Esophagus muscularis mucosa (tissue), 4 donors: ENCODE measurements at regions not wholly inside any gene's neighbourhood (a gene's known extent, or its start where the extent isn't known, plus 50 kb on each side); places are given as distances from the start of the nearest gene placed in this dataset.

Experiments used
- DNase-seq: peaks from one replicate; pipeline ENCODE4 v3.0.0-alpha.2; 2017; ENCODE audit errors: extremely low spot score
- H3K27ac ChIP-seq, 4 donors: fragments of 200-600 bp; sonication (generic); replicated peaks in 1 of 4; 1 replicate in 3 of 4; 2 replicates in 1 of 4; pipeline ENCODE4 v1.5.1; 2016 to 2019; ENCODE audit warnings: mild to moderate bottlenecking in 1 of 4
- H3K27me3 ChIP-seq, 4 donors: fragments of 200-600 bp; sonication (generic); one replicate each; pipeline versions ENCODE4 v1.5.1 to v1.6.0; 2016 to 2019
- H3K36me3 ChIP-seq, 4 donors: fragments of 200-600 bp; sonication (generic); one replicate each; pipeline ENCODE4 v1.5.1; 2016 to 2019
- H3K4me1 ChIP-seq, 4 donors: fragments of 200-600 bp; sonication (generic); one replicate each; pipeline ENCODE4 v1.5.1; 2016 to 2019
- H3K4me3 ChIP-seq, 4 donors: fragments of 200-600 bp; sonication (generic); 1 replicate in 2 of 4; 2 replicates in 2 of 4; pipeline ENCODE4 v1.5.1; 2016 to 2019; ENCODE audit warnings: mild to moderate bottlenecking in 4 of 4, moderate library complexity in 1 of 4
- H3K9me3 ChIP-seq, 4 donors: fragments of 200-600 bp; sonication (generic); 1 replicate in 3 of 4; 2 replicates in 1 of 4; pipeline ENCODE4 v1.5.1; 2016 to 2019
- EP300 ChIP-seq: sonication (generic); formaldehyde crosslinking; IDR thresholded peaks from one replicate; pipeline ENCODE4 v1.6.1; 2017; ENCODE audit warnings: antibody characterized with exemption
- POLR2A ChIP-seq: fragments of 450-650 bp; IDR thresholded peaks from one replicate; pipeline ENCODE4 v1.6.1; 2017; ENCODE audit warnings: antibody characterized with exemption, moderate library complexity, mild to moderate bottlenecking, low read depth
- POLR2AphosphoS5 ChIP-seq, 2 donors: sonication (generic); formaldehyde crosslinking; IDR thresholded peaks; one replicate each; pipeline ENCODE4 v1.6.1; 2017; ENCODE audit warnings: antibody characterized with exemption in 2 of 2
- WGBS: methylation state at CpG from one replicate; pipeline ENCODE4 v1.1.5; 2018; 5-methylcytosine and 5-hydroxymethylcytosine counted together
- intact Hi-C: fragments of 100-400 bp; cut with DNase I; formaldehyde crosslinking; loops from one replicate; pipeline ENCODE4 v1.15.1; 2023
- TF ChIP-seq, protein P1 (sequence below), 3 experiments: fragments of 200-600 bp in 2 of 3; fragments of 450-650 bp in 1 of 3; sonication (generic) in 2 of 3; IDR thresholded peaks; one replicate each; pipeline ENCODE4 v1.5.1; 2017 to 2019; ENCODE audit warnings: antibody characterized with exemption in 3 of 3, mild to moderate bottlenecking in 2 of 3, moderate library complexity in 1 of 3

DNA sequence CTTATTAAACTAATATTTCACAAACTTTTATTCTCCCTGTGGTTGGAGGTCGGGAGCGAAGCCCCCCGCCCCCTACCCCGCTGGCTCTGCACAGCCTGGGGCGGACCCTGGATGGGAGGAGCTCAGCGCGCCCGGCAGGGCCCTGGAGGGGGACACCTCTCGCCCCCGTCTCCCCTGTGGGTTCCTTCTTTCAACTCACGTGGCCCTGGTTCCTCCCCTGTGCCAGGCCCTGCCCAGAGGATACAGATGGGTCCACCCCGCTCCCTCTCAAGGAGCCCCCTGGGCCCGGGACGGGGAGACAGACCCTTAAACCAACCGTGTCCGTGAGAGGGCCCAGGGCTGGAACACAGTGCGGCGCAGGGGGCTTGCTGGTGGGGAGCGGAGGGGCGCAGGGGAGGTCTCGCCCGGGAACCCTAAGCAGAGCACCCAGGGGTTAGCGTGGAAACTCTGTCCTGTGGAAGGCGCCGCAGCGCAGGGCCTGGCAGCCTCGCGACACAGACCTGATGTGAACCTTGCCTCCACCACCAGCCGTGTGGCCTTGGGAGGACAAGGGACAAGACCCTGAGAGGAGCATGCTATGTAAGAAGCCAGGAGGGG lies 103.7 kb upstream of the MVB12B start:
- TF ChIP-seq, protein P1, sequence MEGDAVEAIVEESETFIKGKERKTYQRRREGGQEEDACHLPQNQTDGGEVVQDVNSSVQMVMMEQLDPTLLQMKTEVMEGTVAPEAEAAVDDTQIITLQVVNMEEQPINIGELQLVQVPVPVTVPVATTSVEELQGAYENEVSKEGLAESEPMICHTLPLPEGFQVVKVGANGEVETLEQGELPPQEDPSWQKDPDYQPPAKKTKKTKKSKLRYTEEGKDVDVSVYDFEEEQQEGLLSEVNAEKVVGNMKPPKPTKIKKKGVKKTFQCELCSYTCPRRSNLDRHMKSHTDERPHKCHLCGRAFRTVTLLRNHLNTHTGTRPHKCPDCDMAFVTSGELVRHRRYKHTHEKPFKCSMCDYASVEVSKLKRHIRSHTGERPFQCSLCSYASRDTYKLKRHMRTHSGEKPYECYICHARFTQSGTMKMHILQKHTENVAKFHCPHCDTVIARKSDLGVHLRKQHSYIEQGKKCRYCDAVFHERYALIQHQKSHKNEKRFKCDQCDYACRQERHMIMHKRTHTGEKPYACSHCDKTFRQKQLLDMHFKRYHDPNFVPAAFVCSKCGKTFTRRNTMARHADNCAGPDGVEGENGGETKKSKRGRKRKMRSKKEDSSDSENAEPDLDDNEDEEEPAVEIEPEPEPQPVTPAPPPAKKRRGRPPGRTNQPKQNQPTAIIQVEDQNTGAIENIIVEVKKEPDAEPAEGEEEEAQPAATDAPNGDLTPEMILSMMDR (IDR thresholded peaks at IDR 0.05), result no peak
- TF ChIP-seq POLR2A (no peak), POLR2AphosphoS5 (IDR thresholded peaks at IDR 0.05) (no peak), EP300 (no peak)
- no peak overlapping the region for H3K27ac ChIP-seq
- DNase-seq, result peak; percentile 86
- no peak overlapping the region for H3K4me3 ChIP-seq
- intact Hi-C loops, result loop anchor here (10.0 kb wide), 1 partner anchor 658 kb away; no protein-coding TSS in a partner anchor
- 0% methylated on average over 3 of the region's 29 CpGs for WGBS
- peaks cover 0 to 13% (median 8%) of the 10 kb centered on the region in 4 donors for H3K9me3 ChIP-seq
- peaks cover 0 to 6% (median 3%) of the 10 kb centered on the region in 4 donors for H3K4me1 ChIP-seq
- H3K36me3 ChIP-seq, result no peaks in the 10 kb centered on the region
- H3K27me3 ChIP-seq, result peaks cover 0 to 50% (median 13%) of the 10 kb centered on the region in 4 donors

DNA sequence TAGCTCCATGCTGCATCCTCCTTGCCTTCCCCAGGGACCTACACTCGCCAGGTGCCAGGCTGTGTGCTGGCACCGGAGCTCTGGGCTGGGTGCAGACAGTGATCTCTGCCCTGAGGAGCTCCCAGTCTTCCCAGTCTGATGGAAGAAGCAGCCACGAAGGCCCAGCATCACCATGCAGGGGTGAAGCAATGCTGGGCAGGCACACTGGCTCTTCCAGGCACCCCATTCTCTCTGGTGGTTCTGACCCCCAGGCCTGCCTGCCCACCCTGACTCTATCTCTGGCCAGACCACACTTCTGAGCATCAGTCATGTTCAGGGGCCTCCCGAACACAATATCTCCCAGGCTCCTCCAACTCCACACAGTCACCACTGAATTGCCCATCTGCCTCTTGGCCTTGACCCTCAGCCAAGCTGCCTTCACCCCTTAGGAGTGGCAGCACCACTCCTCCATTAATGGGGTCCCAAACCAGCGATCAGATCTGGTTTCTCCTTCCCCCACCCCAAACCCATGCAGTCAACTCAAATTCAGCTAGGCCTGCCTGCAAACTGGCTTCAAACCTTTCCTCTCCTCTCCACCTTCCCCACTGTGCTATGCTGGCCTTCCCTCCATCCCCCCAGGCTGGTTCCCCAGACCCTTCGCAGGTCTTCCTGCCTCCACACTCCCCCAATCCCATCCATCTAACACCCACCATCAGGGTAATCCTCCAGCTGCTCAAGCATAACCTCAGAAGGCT lies 102.7 kb upstream of the MVB12B start:
- Histone ChIP-seq H3K27me3 (peaks cover 0 to 44% (median 13%) of the 10 kb centered on the region in 4 donors), H3K27ac (no peak overlapping the region), H3K36me3 (no peaks in the 10 kb centered on the region), H3K4me1 (peaks cover 0 to 14% (median 5%) of the 10 kb centered on the region in 4 donors), H3K4me3 (no peak overlapping the region), H3K9me3 (peaks cover 0 to 13% (median 8%) of the 10 kb centered on the region in 4 donors)
- intact Hi-C loops, result loop anchor here (10.0 kb wide), 1 partner anchor 659 kb away; no protein-coding TSS in a partner anchor
- TF ChIP-seq EP300 (no peak), POLR2A (no peak), POLR2AphosphoS5 (IDR thresholded peaks at IDR 0.05) (no peak)
- TF ChIP-seq, protein P1 (IDR thresholded peaks at IDR 0.05), result no peak
- 94% methylated on average over 3 of the region's 6 CpGs for WGBS
- DNase-seq, result peak; percentile 91

DNA sequence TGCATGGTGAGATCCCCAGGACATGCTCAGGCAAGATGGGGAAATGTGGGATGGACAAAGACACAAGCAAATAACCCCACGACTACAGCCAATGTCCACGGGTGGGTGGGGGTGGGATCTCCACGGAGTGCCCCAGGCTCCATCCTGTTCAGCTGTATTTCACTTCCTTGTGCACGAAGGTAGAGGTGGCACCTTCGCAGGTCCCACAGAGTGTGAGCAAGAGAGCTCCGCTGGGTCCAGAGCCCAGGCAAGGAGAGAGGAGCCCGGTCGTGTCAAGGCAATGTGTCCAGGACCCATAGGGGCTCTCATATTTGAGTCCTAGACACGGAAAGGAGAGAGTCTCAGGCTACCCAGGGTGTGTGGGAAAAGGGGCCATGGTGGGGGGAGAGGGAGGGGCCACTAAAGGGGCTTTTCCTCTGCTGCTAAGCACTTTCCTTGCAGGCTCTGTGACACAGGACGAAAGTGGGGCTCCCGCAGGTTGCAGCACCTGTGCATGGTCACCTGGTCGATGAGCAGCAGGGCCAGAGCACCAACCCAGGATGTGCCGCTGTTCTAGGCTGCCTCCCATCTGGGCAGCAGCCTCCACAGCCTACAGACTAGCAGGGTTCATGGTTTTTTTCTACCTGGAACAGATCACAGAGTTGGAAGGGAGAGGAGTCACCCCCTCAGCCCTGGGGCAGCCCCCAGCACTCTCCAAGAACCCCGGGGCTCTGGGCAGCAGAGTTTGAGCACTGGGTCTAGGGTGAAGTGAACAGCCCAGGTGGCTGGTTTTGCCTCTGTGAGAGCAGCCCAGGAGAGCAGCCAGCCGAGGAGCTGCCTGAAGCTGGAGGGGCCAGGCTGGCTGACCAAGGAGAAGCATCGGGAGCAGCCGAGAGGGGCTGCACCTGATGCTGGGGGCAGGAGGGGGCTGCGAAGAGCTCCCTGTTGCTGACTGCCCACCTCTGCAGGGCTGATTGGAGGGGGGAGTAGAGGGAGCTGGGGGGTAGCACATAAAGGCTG lies 100.7 kb upstream of the MVB12B start:
- Histone ChIP-seq H3K4me3 (no peak overlapping the region), H3K9me3 (peaks cover 0 to 9% (median 8%) of the 10 kb centered on the region in 4 donors), H3K36me3 (no peaks in the 10 kb centered on the region), H3K4me1 (peaks cover 0 to 15% (median 6%) of the 10 kb centered on the region in 4 donors), H3K27me3 (peaks cover 0 to 34% (median 13%) of the 10 kb centered on the region in 4 donors), H3K27ac (no peak overlapping the region)
- intact Hi-C loops, result loop anchor here (5.0 to 10.0 kb wide), 2 partner anchors 661 to 819 kb away; no protein-coding TSS in a partner anchor
- TF ChIP-seq POLR2AphosphoS5 (IDR thresholded peaks at IDR 0.05) (no peak), POLR2A (no peak), EP300 (no peak)
- TF ChIP-seq, protein P1 (IDR thresholded peaks at IDR 0.05), result no peak
- 75% methylated on average over 18 of the region's 18 CpGs for WGBS
- DNase-seq, result peak; percentile 81
